T-cell (primary cell): ENCODE measurements at regions not wholly inside any gene's neighbourhood (a gene's known extent, or its start where the extent isn't known, plus 50 kb on each side); places are given as distances from the start of the nearest gene placed in this dataset.
A peak's percentile ranks its signal among the peaks of the same experiment; 100 is the strongest.

Experiments
- ATAC-seq, 4 experiments: fragments of 200-7000 bp in 3 of 4; fragments of 150-1000 bp in 1 of 4; cut with Tn5 transposase; replicated peaks in 1 of 4; 1 replicate in 3 of 4; 2 replicates in 1 of 4; pipeline ENCODE4 v1.10.0; 2021; ENCODE audit warnings: moderate library complexity in 3 of 4, mild to moderate bottlenecking in 2 of 4, moderate number of reproducible peaks in 1 of 4
- CTCF ChIA-PET, 2 donors: fragments of 300-600 bp; sonication (Branson Sonifier 250); formaldehyde crosslinking; loops; one replicate each; lab custom pipeline; 2022; ENCODE audit warnings: antibody characterized with exemption in 2 of 2; lab: Charles Lee
- POLR2A ChIA-PET, 2 donors: fragments of 300-600 bp; sonication (Branson Sonifier 250); formaldehyde crosslinking; loops; one replicate each; lab custom pipeline; 2022; ENCODE audit warnings: antibody characterized with exemption in 2 of 2; lab: Charles Lee
- DNase-seq, 35 experiments: peaks; one replicate each; pipeline versions ENCODE4 v3.0.0 to v3.0.0-alpha.2; 2013 to 2023
- H3K27ac ChIP-seq: one replicate; pipeline ENCODE4 v1.5.1; 2013; ENCODE audit warnings: low read length
- H3K27me3 ChIP-seq, 2 experiments: replicated peaks in 1 of 2; 1 replicate in 1 of 2; 2 replicates in 1 of 2; pipeline versions ENCODE4 v1.6.1 to v1.7.0; 2013; ENCODE audit warnings: low read length in 1 of 2, mixed read lengths in 1 of 2; ENCODE audit not compliant: control insufficient read depth in 2 of 2, insufficient read depth in 2 of 2; ENCODE audit errors: extremely low read depth in 1 of 2
- H3K36me3 ChIP-seq, 2 donors: 1 replicate in 1 of 2; 2 replicates in 1 of 2; pipeline versions ENCODE4 v1.6.1 to v1.7.0; 2013; ENCODE audit warnings: low read length in 1 of 2; ENCODE audit not compliant: control insufficient read depth in 2 of 2, insufficient read depth in 1 of 2; ENCODE audit errors: extremely low read depth in 1 of 2
- H3K4me1 ChIP-seq, 2 experiments: 1 replicate in 1 of 2; 2 replicates in 1 of 2; pipeline versions ENCODE4 v1.6.1 to v1.7.0; 2013; ENCODE audit warnings: low read length in 2 of 2, mixed read lengths in 1 of 2; ENCODE audit not compliant: insufficient read depth in 2 of 2, control insufficient read depth in 1 of 2; ENCODE audit errors: extremely low read depth in 1 of 2
- H3K4me3 ChIP-seq, 2 donors: 1 replicate in 1 of 2; 2 replicates in 1 of 2; pipeline versions ENCODE4 v1.5.1 to v1.7.0; 2013; ENCODE audit warnings: mild to moderate bottlenecking in 2 of 2, low read length in 1 of 2, moderate library complexity in 1 of 2; ENCODE audit not compliant: control insufficient read depth in 1 of 2; ENCODE audit errors: extremely low read depth in 1 of 2
- H3K9me3 ChIP-seq: 2 replicates; pipeline ENCODE4 v1.7.0; 2013
- H3K27ac Mint-ChIP-seq, 2 donors: one replicate each; pipeline ENCODE4 v1.8.0; 2020 to 2021; ENCODE audit warnings: mild to moderate bottlenecking in 2 of 2, mixed read lengths in 2 of 2
- H3K27me3 Mint-ChIP-seq, 2 donors: one replicate each; pipeline ENCODE4 v1.8.0; 2021 to 2022; ENCODE audit warnings: mixed read lengths in 2 of 2
- H3K36me3 Mint-ChIP-seq: one replicate; pipeline ENCODE4 v1.8.0; 2021; ENCODE audit warnings: mixed read lengths
- H3K4me1 Mint-ChIP-seq, 3 donors: one replicate each; pipeline ENCODE4 v1.8.0; 2020 to 2022; ENCODE audit warnings: mixed read lengths in 3 of 3, mild to moderate bottlenecking in 1 of 3
- H3K4me3 Mint-ChIP-seq, 3 donors: one replicate each; pipeline ENCODE4 v1.8.0; 2020 to 2022; ENCODE audit warnings: mild to moderate bottlenecking in 3 of 3, mixed read lengths in 3 of 3, moderate library complexity in 3 of 3
- H3K9me3 Mint-ChIP-seq, 3 donors: one replicate each; pipeline ENCODE4 v1.8.0; 2020 to 2022; ENCODE audit warnings: mixed read lengths in 3 of 3
- WGBS: methylation state at CpG from one replicate; pipeline ENCODE4 v1.1.5; 2013; ENCODE audit warnings: missing lambda C conversion rate; ENCODE audit not compliant: insufficient coverage; 5-methylcytosine and 5-hydroxymethylcytosine counted together

DNA sequence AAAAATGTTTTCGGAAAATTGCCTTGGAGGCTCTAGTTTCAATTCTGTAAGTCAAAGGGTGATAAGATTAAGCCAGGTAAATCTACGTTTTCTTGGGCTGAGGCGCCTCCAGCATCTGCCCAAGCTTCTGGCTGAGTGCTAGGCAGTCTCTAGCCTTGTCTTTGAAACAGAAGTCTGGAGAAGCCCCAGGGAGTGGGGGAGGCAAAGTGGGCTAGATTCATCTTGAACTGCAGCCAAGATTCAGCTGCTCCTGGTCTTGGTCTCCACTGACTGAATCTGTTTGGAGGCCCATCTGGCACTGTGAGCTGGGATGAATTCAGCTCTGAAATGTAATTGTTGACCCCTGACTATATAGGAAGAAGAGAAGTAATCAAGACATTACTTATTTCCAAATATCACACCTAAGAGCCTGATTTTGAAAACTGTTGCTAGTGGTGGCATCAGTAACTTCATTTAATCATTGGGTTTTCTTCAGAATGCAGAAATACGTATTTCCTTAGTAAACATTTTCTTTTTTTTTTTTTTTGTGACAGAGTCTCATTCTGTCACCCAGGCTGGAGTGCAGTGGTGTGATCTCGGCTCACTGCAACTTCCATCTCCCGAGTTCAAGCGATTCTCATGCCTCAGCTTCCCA lies 187.3 kb upstream of the LEF1 start:
- Mint-ChIP-seq H3K9me3 (no peaks in the 10 kb centered on the region), H3K4me1 (peaks cover 74 to 90% (median 78%) of the 10 kb centered on the region in 3 donors), H3K27ac (peak overlapping the region; percentile 90 to 96), H3K36me3 (no peaks in the 10 kb centered on the region), H3K27me3 (no peaks in the 10 kb centered on the region), H3K4me3 (peak overlapping the region; percentile 21 to 62 (median 31))
- POLR2A ChIA-PET, result interaction anchor here in 1 of 2 donors (0.7 to 1.0 kb wide), 2 partner anchors 8 to 15 kb away, joined by 3 to 6 read pairs; no protein-coding TSS in a partner anchor
- peak; percentile 32 to 60 (median 42) for ATAC-seq
- H3K4me3 ChIP-seq, result peak overlapping the region in 1 of 2 donors; percentile 36
- H3K4me1 ChIP-seq, result peaks cover 38 to 72% of the 10 kb centered on the region in 2 experiments
- 86% methylated on average over 5 of the region's 7 CpGs for WGBS
- H3K9me3 ChIP-seq, result no peaks in the 10 kb centered on the region
- CTCF ChIA-PET, result interaction anchor here (0.6 to 1.2 kb wide), 4 partner anchors 11 to 76 kb away, joined by 3 read pairs; no protein-coding TSS in a partner anchor
- DNase-seq, result peak in 10 of 35 experiments; percentile 4 to 45 (median 31)
- H3K36me3 ChIP-seq, result no peaks in the 10 kb centered on the region
- H3K27me3 ChIP-seq, result no peaks in the 10 kb centered on the region
- peak overlapping the region; percentile 73 for H3K27ac ChIP-seq

DNA sequence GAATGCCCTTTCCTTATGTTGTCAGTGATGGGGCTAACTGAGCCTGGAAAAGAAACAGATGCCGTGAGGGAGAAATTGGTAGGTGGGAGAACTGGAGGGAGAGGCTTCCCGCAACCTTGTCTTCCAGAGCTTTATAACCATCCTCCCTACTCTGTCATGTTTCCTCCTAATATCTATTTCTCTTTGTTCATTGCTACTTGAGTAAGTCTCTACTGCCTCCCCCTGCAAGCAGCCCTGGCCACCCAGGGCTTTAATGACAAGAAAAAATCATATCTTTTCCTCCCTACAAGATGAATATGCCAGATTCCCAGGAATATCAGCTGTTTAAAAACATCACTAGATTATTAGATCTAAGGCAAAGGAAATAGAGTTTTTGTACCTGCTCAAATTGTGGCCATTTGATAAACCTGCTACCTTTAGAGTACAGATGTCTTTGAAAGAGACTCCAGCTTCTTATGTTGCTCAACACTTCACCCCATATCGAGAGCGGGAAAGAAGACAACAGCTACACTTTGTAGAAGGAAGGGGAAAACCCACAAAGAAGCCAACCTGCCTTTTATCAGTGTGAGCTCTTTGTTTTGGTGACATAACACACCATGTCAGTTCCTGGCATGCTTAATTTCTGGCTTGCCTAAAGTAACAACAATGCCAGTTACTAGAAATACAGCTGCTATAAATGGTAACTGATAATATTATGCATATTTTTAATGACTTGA lies 186.6 kb upstream of the LEF1 start:
- Histone ChIP-seq H3K27me3 (peaks cover 0 to under 1% of the 10 kb centered on the region in 2 experiments), H3K4me1 (peaks cover 31 to 65% of the 10 kb centered on the region in 2 experiments), H3K27ac (peak overlapping the region; percentile 73), H3K4me3 (peak overlapping the region in 1 of 2 donors; percentile 36), H3K9me3 (no peaks in the 10 kb centered on the region), H3K36me3 (no peaks in the 10 kb centered on the region)
- Mint-ChIP-seq H3K27ac (peak overlapping the region; percentile 90 to 96), H3K36me3 (no peaks in the 10 kb centered on the region), H3K27me3 (no peaks in the 10 kb centered on the region), H3K9me3 (no peaks in the 10 kb centered on the region), H3K4me3 (peak overlapping the region; percentile 21 to 62 (median 31)), H3K4me1 (peaks cover 68 to 83% (median 71%) of the 10 kb centered on the region in 3 donors)
- ChIA-PET POLR2A (interaction anchor here (0.5 to 1.0 kb wide), 3 partner anchors 16 to 1460 kb away, joined by 3 to 5 read pairs (median 3); no protein-coding TSS in a partner anchor), CTCF (interaction anchor here (0.5 to 1.2 kb wide), 6 partner anchors 12 to 1471 kb away, joined by 3 read pairs; no protein-coding TSS in a partner anchor)
- WGBS, result no CpG with 5 or more reads among the region's 4 CpGs
- ATAC-seq (peak; percentile 87 to 93 (median 90)), DNase-seq (peak in 25 of 35 experiments; percentile 31 to 82 (median 54))

DNA sequence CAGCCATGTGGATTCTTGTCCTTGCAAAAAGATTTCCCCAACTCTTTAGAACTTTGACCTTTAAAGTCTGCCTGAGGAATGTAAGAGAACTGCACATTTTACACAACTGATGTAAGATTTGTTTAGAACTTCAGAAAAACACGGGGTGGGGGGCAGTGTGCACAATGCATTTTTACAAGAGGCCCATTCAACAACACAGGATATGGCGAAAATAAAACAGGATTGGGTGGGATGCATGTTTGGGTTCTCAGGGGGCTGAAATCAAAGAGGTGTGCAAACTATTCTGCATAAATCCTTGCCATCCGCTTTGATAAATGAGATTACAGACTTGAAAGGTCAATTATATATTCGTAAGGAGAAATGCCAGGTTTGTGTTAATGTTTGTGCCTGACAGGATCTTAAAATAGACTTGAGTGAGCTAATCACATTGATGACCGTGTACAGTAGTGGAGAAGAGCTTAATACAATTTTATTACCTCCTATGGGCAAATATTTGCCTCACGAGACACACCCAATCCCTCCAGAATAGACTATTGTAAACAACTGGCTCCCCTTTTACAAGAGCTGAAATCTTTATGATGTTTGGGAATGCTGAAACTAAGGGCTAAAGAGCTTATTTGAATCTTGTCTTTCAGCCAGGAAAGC lies 184.1 kb upstream of the LEF1 start:
- H3K4me1 ChIP-seq, result peaks cover 20 to 45% of the 10 kb centered on the region in 2 experiments
- H3K27ac ChIP-seq, result no peak overlapping the region
- ATAC-seq, result no peak
- H3K4me3 Mint-ChIP-seq, result no peak overlapping the region
- CTCF ChIA-PET, result no interaction called here
- no peaks in the 10 kb centered on the region for H3K36me3 Mint-ChIP-seq
- no peaks in the 10 kb centered on the region for H3K9me3 Mint-ChIP-seq
- no peak overlapping the region for H3K4me3 ChIP-seq
- H3K9me3 ChIP-seq, result no peaks in the 10 kb centered on the region
- no peak for DNase-seq
- H3K27me3 ChIP-seq, result peaks cover 0 to 3% of the 10 kb centered on the region in 2 experiments
- peak overlapping the region in 1 of 2 donors; percentile 4 for H3K27ac Mint-ChIP-seq
- no peaks in the 10 kb centered on the region for H3K27me3 Mint-ChIP-seq
- no peaks in the 10 kb centered on the region for H3K36me3 ChIP-seq
- H3K4me1 Mint-ChIP-seq, result peaks cover 48 to 63% (median 49%) of the 10 kb centered on the region in 3 donors
- POLR2A ChIA-PET, result interaction anchor here in 1 of 2 donors (1.0 kb wide), 1 partner anchor 61 kb away, joined by 3 read pairs; no protein-coding TSS in a partner anchor
- 75% methylated on average over 2 of the region's 6 CpGs for WGBS

DNA sequence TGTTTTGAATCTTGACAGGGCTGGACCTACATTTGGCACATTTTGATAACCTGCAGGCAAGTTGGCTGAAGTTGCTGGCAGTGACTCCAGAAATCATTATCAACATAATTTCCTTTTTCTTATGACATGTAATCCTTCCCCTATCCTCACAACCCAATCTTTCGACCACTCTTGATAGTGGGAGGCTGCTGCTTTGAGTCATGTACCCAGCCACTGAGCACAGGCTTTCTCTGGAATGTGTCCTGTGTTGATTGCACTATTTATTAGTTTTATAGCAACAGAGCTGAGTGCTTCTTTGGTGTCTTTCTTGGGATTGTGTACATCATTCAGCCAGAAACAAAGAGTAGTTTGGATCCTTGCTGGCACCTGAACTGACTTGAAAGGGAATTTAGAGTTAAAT lies 183.1 kb upstream of the LEF1 start:
- POLR2A ChIA-PET, result no interaction called here
- Histone ChIP-seq H3K27ac (no peak overlapping the region), H3K27me3 (peaks cover 0 to 3% of the 10 kb centered on the region in 2 experiments), H3K4me3 (no peak overlapping the region), H3K36me3 (no peaks in the 10 kb centered on the region), H3K4me1 (peaks cover 20 to 40% of the 10 kb centered on the region in 2 experiments), H3K9me3 (no peaks in the 10 kb centered on the region)
- H3K9me3 Mint-ChIP-seq, result no peaks in the 10 kb centered on the region
- H3K4me3 Mint-ChIP-seq, result no peak overlapping the region
- CTCF ChIA-PET, result no interaction called here
- DNase-seq (no peak), ATAC-seq (no peak)
- no CpG with 5 or more reads among the region's 1 CpG for WGBS
- peaks cover 44 to 59% (median 45%) of the 10 kb centered on the region in 3 donors for H3K4me1 Mint-ChIP-seq
- H3K27me3 Mint-ChIP-seq, result no peaks in the 10 kb centered on the region
- H3K36me3 Mint-ChIP-seq, result no peaks in the 10 kb centered on the region
- H3K27ac Mint-ChIP-seq, result no peak overlapping the region

DNA sequence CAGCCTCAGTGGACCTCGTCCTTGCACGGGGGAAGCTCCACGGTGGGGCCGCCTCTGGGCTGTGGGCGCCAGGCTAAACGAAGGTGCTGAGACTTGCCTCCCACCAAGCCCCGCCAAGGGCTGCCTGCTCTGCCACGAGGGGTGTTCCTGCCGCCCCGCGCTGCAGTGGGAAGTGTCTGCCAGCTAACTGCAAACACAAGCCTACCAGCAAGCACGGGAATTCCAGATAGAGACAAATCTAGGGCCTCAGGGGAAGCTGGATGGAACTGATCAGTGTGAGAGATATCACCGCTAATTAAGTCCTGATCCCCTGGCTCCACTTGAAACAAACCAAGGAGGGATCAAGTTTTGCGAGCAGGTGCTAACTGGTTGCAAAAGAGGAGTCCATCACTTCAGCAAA lies 181.6 kb upstream of the LEF1 start:
- no peak overlapping the region for H3K27ac ChIP-seq
- WGBS, result 91% methylated on average over 12 of the region's 14 CpGs
- POLR2A ChIA-PET, result no interaction called here

DNA sequence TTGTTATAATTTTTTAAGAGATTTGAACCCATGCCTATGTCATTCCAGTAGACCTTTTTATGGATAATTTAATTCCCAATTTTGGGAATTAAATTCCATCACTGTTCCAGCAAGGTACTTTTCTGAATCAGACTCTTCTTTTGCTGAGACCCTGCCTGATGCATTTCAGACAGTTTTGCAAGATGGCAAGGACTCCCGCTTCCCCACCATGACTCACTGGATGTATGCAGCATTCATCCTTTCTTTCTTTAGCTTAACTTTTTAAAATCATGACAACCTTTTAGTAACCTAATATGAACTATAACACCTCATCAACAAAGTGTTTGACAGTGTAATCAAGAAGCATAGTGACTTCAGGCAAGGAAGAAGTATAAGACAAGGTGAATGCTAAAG lies 178.1 kb upstream of the LEF1 start:
- DNase-seq, result no peak
- Histone ChIP-seq H3K27ac (no peak overlapping the region), H3K4me3 (no peak overlapping the region), H3K27me3 (peaks cover 0 to 3% of the 10 kb centered on the region in 2 experiments), H3K36me3 (no peaks in the 10 kb centered on the region), H3K9me3 (no peaks in the 10 kb centered on the region), H3K4me1 (peaks cover 15 to 28% of the 10 kb centered on the region in 2 experiments)
- Mint-ChIP-seq H3K4me1 (peaks cover 44 to 50% (median 46%) of the 10 kb centered on the region in 3 donors), H3K9me3 (no peaks in the 10 kb centered on the region), H3K4me3 (no peak overlapping the region), H3K27me3 (no peaks in the 10 kb centered on the region), H3K27ac (peak overlapping the region; percentile 56 to 80), H3K36me3 (no peaks in the 10 kb centered on the region)
- no peak for ATAC-seq
- no CpG with 5 or more reads among the region's 1 CpG for WGBS
- POLR2A ChIA-PET, result interaction anchor here in 1 of 2 donors (0.6 kb wide), 1 partner anchor 198 kb away, joined by 4 read pairs; no protein-coding TSS in a partner anchor
- CTCF ChIA-PET, result interaction anchor here (0.6 kb wide), 2 partner anchors 72 to 328 kb away, joined by 3 to 5 read pairs; no protein-coding TSS in a partner anchor

More for the DNA sequence above, 181.6 kb upstream of the LEF1 start:
- no peak for DNase-seq
- Mint-ChIP-seq H3K27ac (no peak overlapping the region), H3K27me3 (no peaks in the 10 kb centered on the region), H3K4me1 (peaks cover 44 to 59% (median 45%) of the 10 kb centered on the region in 3 donors), H3K9me3 (no peaks in the 10 kb centered on the region), H3K4me3 (no peak overlapping the region), H3K36me3 (no peaks in the 10 kb centered on the region)
- Histone ChIP-seq H3K27me3 (peaks cover 0 to 3% of the 10 kb centered on the region in 2 experiments), H3K9me3 (no peaks in the 10 kb centered on the region), H3K4me3 (no peak overlapping the region), H3K36me3 (no peaks in the 10 kb centered on the region), H3K4me1 (peaks cover 8 to 45% of the 10 kb centered on the region in 2 experiments)
- no peak for ATAC-seq
- CTCF ChIA-PET, result no interaction called here
